ENCODE measurements at regions not wholly inside any gene's neighbourhood (a gene's known extent, or its start where the extent isn't known, plus 50 kb on each side); places are given as distances from the start of the nearest gene placed in this dataset.
"Not testable (repeated sequence)": the region's sequence is repeated elsewhere in the genome, so short reads cannot be mapped to it uniquely, and the experiment has no call there.

DNA sequence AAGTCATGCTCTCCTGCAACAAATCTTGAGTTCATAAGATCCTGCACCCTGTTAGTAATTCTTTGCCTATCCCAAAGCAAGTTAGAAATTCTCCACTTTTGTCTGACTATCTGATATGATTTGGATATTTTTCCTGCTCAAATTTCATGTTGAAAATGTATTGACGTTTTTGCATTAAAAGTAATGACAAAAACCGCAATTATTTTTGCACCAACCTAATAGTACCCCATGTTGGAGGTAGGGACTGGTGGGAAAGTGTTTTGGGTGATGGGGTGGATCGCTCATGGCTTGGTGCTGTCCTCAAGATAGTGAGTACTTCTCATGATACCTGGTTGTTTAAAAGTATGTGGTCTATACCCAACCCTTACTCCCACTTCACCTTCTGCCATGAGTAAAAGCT lies 713.4 kb downstream of the CDH18 start:
- no peak for DNase-seq

DNA sequence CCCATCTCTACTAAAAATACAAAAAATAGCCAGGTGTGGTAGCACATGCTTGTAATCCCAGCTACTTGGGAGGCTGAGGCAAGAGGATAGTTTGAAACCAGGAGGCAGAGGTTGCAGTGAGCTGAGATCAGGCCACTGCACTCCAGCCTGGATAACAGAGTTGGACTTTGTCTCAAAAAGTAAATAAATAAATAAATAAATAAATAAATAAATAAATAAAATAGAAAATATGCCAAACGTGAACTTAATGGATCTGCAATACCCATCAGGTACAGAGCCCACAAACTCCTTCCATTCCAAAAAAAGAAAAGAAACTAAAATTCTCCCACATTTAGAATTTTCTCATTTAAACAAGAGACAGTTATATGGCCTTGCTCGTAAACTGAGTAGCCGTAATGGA lies 702.7 kb downstream of the CDH18 start:
- DNase-seq = no peak

DNA sequence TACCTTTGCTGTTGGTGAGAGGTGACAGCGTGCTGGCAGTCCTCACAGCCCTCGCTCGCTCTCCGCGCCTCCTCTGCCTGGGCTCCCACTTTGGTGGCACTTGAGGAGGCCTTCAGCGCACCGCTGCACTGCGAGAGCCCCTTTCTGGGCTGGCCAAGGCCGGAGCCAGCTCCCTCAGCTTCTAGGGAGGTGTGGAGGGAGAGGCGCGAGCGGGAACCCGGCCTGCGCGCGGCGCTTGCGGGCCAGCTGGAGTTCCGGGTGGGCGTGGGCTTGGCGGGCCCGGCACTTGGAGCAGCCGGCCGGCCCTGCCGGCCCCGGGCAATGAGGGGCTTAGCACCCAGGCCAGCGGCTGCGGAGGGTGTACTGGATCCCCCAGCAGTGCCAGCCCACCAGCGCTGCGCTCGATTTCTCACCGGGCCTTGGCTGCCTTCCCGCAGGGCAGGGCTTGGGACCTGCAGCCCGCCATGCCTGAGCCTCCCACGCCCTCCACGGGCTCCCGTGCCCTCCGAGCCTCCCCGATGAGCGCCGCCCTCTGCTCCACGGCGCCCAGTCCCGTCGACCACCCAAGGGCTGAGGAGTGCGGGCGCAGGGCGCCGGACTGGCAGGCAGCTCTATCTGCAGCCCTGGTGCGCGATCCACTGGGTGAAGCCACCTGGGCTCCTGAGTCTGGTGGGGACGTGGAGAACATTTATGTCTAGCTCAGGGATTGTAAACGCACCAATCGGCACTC lies 700.3 kb downstream of the CDH18 start:
- not testable (repeated sequence) for DNase-seq

- DNase-seq = not testable (repeated sequence)
These were observed 699.7 kb downstream of the CDH18 start for GRCh38 chr5:19288311-19288710.

DNA sequence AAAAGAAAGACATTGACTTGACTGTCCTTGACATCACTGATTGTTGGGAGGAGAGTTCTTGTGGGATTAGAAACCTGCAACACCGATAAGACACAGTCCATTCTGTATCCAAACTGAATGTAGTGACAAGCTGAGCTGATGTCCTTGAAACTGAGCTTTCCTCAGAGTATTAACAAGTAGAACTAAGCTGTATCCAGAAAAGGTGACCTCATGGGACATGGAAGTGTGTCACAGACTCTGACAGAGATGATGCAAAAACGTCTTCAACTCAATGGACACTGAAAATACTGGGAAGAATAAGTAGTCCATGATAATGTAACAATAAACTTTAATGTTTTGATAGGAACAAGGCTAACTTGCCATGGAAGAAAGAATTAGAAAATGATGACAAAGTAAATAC lies 690.1 kb downstream of the CDH18 start:
- DNase-seq = no peak

- no peak for DNase-seq
These were observed 686.7 kb downstream of the CDH18 start for GRCh38 chr5:19301271-19301670.

DNA sequence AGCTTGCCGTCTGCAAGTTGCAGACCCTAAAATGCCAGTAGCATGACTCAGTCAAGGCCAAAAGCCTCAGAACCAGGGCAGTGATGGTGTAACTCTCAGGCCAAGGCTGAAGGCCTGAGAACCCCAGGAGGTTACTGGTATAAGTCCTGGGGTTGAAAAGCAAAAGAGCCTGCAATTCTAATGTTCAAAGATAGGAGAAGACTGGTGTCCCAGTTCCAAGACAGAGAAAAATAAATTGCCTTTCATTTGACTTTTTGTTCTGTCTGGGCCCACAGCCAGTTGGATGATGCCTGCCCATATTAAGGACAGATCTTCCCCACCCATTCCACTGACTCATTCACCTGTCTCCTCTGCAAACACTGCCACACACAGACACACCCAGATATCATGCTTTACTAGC lies 673.2 kb downstream of the CDH18 start:
- no peak for DNase-seq

DNA sequence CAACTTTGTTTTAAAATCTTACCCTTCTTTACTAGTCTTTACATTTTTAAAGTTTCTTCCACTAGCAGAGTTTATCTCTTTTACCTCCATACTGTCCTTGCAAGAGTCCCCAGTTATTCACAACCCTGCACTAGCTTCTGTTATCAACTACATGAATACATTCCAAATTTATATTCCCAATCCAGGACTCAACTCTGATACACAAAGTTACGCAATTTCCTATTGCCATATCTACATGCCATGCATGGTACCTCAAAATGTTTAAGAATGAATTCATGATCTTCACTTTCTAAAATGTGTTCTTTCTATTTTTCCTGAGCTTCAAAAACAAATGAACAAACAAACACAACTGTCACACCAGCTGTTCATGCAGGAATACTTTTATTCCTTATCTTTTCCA lies 668.7 kb downstream of the CDH18 start:
- no peak for DNase-seq

DNA sequence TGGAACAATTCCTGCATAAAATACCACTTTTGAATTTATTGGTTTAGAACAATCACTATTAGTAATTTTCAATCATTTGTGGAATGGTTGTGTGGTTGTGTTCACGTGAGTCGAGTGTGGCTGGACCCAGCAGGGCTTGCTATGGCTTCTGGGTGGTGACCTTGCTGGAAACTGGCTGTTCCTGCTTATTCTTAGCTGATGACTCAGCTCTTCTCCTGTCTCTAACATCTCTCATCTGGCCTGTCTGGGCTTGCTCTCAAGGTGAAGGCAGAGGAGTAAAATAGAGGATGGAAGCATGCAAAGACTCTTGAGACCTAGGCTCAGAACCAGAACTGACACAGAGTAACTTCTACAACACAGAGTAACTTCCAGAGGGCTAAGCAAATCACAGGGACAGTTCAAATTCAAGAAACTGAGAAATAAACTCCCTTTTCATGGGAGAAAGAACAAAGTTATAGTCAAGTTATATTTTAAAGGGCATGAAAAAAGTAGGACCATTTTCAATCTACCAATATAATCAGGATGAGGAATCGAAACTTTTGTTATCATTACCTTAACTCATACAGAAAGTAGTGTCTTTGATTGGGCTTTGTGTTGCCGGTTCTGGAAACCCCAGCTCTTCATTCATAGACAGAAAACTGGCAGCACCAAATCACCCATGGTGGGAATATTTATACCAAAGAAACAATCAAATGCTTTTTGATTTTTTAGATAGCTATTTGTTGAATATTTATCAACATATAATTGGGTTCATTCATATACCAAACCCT lies 665.1 kb downstream of the CDH18 start:
- no peak for DNase-seq

- no peak for DNase-seq
These were observed 653.7 kb downstream of the CDH18 start for GRCh38 chr5:19334278-19334677.

- DNase-seq = no peak
These were observed 645.1 kb downstream of the CDH18 start for GRCh38 chr5:19342942-19343341.

- no peak for DNase-seq
These were observed 635.9 kb downstream of the CDH18 start for GRCh38 chr5:19352120-19352519.

GRCh38 chr5:19369048-19369447 lies 619.0 kb downstream of the CDH18 start:
- no peak for DNase-seq

DNA sequence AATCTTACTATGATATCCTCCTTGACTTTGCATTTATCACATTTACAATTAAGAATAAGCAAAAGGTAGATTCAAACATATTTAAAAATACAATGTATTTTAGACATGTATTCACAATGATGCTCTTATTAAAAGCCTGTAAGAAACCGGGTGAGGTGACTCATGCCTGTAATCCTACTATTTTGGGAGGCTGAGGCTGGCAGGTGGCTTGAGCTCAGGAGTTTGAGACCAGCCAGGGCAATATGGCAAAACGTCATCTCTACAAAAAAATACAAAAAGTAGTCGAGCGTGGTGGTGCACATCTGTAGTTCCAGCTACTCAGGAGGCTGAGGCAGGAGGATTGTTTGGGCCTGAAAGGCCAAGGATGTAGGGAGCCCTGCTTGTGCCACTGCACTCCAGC lies 618.4 kb downstream of the CDH18 start:
- no peak for DNase-seq

GRCh38 chr5:19370655-19371386 lies 617.2 kb downstream of the CDH18 start:
- no peak for DNase-seq

DNA sequence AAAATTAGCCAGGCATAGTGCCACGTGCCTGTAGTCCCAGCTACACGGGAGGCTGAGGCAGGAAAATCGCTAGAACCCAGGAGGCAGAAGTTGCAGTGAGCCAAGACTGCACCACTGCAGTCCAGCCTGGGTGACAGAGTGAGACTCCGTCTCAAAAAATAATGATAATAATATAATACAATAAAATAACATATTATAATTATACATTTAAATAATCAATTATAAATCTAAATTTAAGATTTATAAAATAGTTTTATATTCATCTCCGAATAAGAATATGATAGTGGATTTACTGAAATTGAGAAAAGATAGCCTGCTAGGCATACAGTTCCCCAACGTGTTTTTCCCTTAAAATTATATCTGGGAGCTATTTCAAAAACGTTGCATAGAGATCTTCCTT lies 599.6 kb downstream of the CDH18 start:
- no peak for DNase-seq

DNA sequence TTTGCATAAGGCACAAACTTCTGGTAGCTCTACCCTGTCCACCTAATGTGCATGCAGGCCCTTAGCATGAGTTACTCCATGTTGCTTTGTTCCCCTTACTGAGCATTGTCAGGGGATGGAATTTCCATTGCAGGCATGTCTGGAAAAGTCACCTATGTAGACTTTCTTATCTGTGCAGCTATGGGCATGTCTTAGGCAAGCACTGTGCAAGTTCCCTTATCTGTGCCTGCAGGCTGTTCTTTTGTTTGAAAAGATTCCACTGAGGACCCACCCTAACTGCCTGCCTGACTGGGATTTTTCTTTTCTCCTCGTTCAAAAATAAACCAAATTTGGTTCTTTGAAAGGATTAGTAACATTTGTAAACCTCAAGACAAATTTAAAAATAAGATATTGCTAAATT lies 587.0 kb downstream of the CDH18 start:
- DNase-seq = no peak

GRCh38 chr5:19406576-19407365 lies 581.2 kb downstream of the CDH18 start:
- DNase-seq = no peak

- no peak for DNase-seq
These were observed 579.9 kb downstream of the CDH18 start for GRCh38 chr5:19408149-19408548.

DNA sequence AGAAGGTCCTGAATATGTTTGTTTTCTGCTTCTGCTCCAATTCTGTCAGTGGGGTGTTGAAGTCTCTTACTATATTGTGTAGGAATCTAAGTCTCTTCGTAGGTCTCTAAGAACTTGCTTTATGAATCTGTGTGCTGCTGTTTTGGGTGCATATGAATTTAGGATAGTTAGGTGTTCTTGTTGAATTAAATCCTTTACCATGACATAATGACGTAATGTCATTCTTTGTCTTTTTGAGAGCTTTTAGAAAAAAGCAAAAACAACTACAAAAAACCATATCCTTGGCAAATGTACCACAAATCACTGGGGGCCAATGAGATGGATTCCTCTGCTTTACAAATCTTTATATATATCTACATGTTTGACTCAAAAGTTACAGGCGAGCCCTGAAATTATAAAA lies 576.1 kb downstream of the CDH18 start:
- DNase-seq = no peak
